Activated naive CD4-positive, alpha-beta T cell treated with anti-CD3 and anti-CD28 coated beads, Interleukin-2, amount 10 ng/mL, durations not matched to agents 7 days and 5 days (primary cell): ENCODE measurements at regions not wholly inside any gene's neighbourhood (a gene's known extent, or its start where the extent isn't known, plus 50 kb on each side); places are given as distances from the start of the nearest gene placed in this dataset.
"Not testable (repeated sequence)": the region's sequence is repeated elsewhere in the genome, so short reads cannot be mapped to it uniquely, and the experiment has no call there.

Experiments used
- CTCF ChIA-PET: fragments of 350-600 bp; sonication (Branson Sonifier 250); formaldehyde crosslinking; loops from one replicate; lab custom pipeline; 2021; ENCODE audit warnings: antibody characterized with exemption; lab: Charles Lee
- DNase-seq: peaks from one replicate; pipeline ENCODE4 v3.0.0-alpha.2; 2020
- H3K27ac Mint-ChIP-seq: one replicate; pipeline ENCODE4 v1.8.0; 2021; ENCODE audit warnings: mild to moderate bottlenecking, moderate library complexity, mixed read lengths
- H3K27me3 Mint-ChIP-seq: one replicate; pipeline ENCODE4 v1.8.0; 2021; ENCODE audit warnings: mild to moderate bottlenecking, mixed read lengths
- H3K36me3 Mint-ChIP-seq: one replicate; pipeline ENCODE4 v1.8.0; 2021; ENCODE audit warnings: mixed read lengths
- H3K4me1 Mint-ChIP-seq: one replicate; pipeline ENCODE4 v1.8.0; 2021; ENCODE audit warnings: mixed read lengths
- H3K4me3 Mint-ChIP-seq: one replicate; pipeline ENCODE4 v1.8.0; 2021; ENCODE audit warnings: mild to moderate bottlenecking, moderate library complexity, mixed read lengths
- H3K9me3 Mint-ChIP-seq: one replicate; pipeline ENCODE4 v1.8.0; 2021; ENCODE audit warnings: mixed read lengths

DNA sequence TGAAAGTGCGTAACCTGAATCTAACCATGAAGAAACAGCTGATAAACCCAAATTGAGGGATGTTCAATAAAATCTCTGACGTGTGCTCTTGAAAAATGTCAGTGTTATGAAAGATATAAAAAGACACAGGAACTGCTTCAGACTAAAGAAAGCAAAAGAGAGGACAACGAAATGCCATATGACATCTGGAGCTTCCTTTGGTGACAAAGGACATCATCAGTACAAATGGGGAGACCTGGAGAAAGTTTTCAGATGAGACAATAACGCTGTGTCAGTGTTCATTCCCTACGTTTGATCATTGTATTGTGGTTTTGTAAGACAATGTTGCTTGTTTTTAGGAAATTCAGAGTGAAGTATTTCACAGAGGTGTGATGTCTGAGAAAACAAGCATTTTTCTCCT, 125.9 kb upstream of the MAP1LC3B2 start:
- H3K4me3 Mint-ChIP-seq: no peak overlapping the region
- H3K27me3 Mint-ChIP-seq: peaks cover 13% of the 10 kb centered on the region
- H3K36me3 Mint-ChIP-seq: no peaks in the 10 kb centered on the region
- CTCF ChIA-PET: no interaction called here
- no peaks in the 10 kb centered on the region for H3K9me3 Mint-ChIP-seq
- no peak overlapping the region for H3K27ac Mint-ChIP-seq
- DNase-seq: no peak
- peaks cover 2% of the 10 kb centered on the region for H3K4me1 Mint-ChIP-seq

- Mint-ChIP-seq H3K9me3 (no peaks in the 10 kb centered on the region), H3K27ac (no peak overlapping the region), H3K4me1 (peaks cover 2% of the 10 kb centered on the region), H3K4me3 (no peak overlapping the region), H3K27me3 (peaks cover 17% of the 10 kb centered on the region), H3K36me3 (no peaks in the 10 kb centered on the region)
- CTCF ChIA-PET: no interaction called here
- DNase-seq: no peak
These were observed 124.8 kb upstream of the MAP1LC3B2 start for GRCh38 chr12:116434155-116435011.

DNA sequence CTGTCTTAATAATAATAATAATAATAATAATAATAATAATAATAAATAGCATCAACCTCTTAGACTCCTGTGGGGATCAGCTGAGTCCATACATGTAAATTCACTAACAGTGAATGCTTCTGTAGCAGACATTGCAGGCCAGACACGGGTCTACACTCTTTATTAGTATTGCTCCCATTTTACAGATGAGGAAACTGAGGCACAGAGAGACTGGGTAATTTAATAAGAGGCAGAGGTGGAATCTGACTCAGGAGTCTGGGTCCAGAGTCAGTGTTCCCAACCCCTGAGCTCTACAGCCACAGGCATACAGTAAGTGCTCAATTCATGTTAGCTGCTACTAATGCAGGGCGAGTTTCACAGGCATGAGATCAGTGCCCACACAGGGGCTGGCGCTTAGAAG, 123.2 kb upstream of the MAP1LC3B2 start:
- DNase-seq: no peak
- CTCF ChIA-PET: no interaction called here
- no peaks in the 10 kb centered on the region for H3K36me3 Mint-ChIP-seq
- H3K9me3 Mint-ChIP-seq: no peaks in the 10 kb centered on the region
- no peak overlapping the region for H3K27ac Mint-ChIP-seq
- H3K27me3 Mint-ChIP-seq: peaks cover 17% of the 10 kb centered on the region
- peaks cover 2% of the 10 kb centered on the region for H3K4me1 Mint-ChIP-seq
- no peak overlapping the region for H3K4me3 Mint-ChIP-seq

DNA sequence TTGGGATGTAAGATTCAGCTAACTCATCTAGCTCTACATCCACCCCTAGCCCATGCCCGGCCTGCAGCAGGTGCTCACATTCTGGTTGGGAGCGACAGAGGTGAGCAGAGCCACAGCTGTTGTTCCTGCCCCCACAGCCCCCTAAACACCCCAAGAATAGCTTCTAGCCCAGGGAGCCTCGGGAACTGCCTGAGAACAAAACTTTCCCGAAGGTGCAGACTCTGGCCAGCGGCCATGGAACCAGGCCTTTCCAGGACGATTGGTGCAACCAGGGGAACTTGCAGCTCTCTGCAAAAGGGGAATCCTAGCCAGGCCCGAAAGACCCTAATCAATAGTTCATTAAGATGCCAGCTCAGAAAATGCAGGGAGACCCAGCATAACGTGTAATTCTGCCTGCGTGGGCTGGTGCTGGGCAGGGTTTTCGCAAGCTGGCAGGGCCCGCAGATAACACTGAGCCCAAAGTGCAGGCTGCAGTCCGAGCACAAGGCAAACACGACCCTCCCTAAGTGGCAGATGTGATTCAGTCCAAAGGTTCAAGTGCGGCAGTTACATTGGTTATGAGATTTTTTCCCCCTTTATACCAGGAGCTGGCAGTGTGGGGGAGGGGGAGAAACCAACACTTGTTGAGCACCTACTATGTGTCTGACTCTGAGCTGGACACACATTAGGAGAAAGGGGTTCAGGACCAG, 122.5 kb upstream of the MAP1LC3B2 start:
- no peak overlapping the region for H3K27ac Mint-ChIP-seq

GRCh38 chr12:116441292-116441691, 117.9 kb upstream of the MAP1LC3B2 start:
- Mint-ChIP-seq H3K9me3 (no peaks in the 10 kb centered on the region), H3K4me3 (no peak overlapping the region), H3K27ac (no peak overlapping the region), H3K27me3 (peaks cover 15% of the 10 kb centered on the region), H3K4me1 (no peaks in the 10 kb centered on the region), H3K36me3 (no peaks in the 10 kb centered on the region)
- no peak for DNase-seq
- CTCF ChIA-PET: no interaction called here

More for the DNA sequence above, 122.5 kb upstream of the MAP1LC3B2 start:
- no peak for DNase-seq
- H3K36me3 Mint-ChIP-seq: no peaks in the 10 kb centered on the region
- H3K4me3 Mint-ChIP-seq: no peak overlapping the region
- peaks cover 2% of the 10 kb centered on the region for H3K4me1 Mint-ChIP-seq
- H3K27me3 Mint-ChIP-seq: peaks cover 17% of the 10 kb centered on the region
- H3K9me3 Mint-ChIP-seq: no peaks in the 10 kb centered on the region
- CTCF ChIA-PET: no interaction called here

DNA sequence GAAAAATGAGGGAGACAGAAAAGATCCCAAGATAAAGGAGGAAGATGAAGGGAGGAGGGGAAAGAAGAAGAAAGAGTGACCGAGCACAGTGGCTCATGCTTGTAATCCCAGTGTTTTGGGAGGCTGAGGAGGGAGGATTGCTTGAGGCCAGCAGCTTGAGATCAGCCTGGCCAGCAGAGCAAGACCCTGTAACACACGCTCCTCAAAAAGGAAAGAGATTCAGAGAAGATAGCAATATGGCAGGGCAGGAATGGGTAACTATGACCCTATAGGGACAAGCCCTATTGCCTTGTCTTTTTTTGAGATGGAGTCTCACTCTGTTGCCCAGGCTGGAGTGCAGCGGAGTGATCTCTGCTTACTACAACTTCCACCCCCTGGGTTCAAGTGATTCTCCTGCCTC, 116.9 kb upstream of the MAP1LC3B2 start:
- H3K4me3 Mint-ChIP-seq: no peak overlapping the region
- peaks cover 17% of the 10 kb centered on the region for H3K27me3 Mint-ChIP-seq
- no peaks in the 10 kb centered on the region for H3K36me3 Mint-ChIP-seq
- DNase-seq: no peak
- H3K9me3 Mint-ChIP-seq: no peaks in the 10 kb centered on the region
- CTCF ChIA-PET: no interaction called here
- no peaks in the 10 kb centered on the region for H3K4me1 Mint-ChIP-seq
- H3K27ac Mint-ChIP-seq: no peak overlapping the region

DNA sequence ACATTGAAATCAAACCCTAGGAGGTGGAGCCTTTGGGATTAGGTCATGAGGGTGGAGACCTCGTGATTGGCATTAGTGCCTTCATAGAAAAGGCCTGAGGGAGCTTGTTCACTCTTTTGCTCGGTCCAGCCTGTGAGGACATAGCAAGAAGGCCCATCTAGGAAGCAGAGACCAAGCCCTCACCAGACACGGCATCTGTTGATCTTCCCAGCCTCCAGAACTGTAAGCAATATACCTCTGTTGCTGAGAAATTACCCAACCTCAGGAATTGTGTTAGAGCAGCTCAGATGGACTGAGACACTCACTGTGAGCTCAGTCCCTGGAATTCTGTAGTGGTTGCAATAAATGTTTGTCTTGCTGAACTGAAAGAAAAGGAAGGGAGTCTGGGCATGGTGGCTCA, 116.2 kb upstream of the MAP1LC3B2 start:
- no peak overlapping the region for H3K27ac Mint-ChIP-seq
- H3K4me1 Mint-ChIP-seq: no peaks in the 10 kb centered on the region
- no peak for DNase-seq
- no peak overlapping the region for H3K4me3 Mint-ChIP-seq
- CTCF ChIA-PET: no interaction called here
- peaks cover 18% of the 10 kb centered on the region for H3K27me3 Mint-ChIP-seq
- no peaks in the 10 kb centered on the region for H3K9me3 Mint-ChIP-seq
- H3K36me3 Mint-ChIP-seq: no peaks in the 10 kb centered on the region

DNA sequence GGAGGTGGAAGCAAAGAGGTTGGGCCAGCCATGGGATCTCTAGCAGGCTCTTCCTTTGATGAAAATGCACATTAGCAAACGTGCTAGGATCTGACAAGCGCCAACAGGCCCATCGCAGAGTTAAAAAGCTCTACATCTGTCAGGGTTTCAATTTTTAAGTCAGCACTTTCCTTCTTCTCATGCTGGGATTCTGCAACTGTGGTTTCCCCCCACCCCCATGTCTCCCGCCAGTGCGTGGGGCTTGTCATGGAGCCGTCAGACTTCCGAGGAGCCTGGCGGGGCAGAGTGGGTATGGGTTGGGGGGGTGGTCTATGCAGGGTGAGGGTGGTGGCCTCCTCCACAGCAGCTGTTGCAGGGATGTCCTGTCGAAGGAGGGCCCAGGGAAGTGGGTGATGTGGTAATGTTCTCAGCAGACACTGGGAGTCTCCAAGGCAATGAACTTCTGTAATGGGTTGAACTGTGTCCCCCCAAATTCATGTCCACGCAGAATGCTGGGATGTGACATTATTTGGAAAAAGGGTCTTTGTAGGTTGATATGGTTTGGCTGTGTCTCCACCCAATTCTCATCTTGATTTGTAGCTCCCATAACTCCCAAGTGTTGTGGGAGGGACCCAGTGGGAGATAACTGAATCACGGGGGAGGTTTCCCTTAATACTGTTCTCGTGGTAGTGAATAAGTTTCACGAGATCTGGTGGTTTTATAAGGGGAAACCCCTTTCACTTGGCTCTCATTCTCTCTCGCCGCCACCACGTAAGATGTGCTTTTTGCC, 115.2 kb upstream of the MAP1LC3B2 start:
- CTCF ChIA-PET: no interaction called here
- Mint-ChIP-seq H3K36me3 (no peaks in the 10 kb centered on the region), H3K4me1 (no peaks in the 10 kb centered on the region), H3K27ac (no peak overlapping the region), H3K9me3 (no peaks in the 10 kb centered on the region), H3K27me3 (peaks cover 14% of the 10 kb centered on the region), H3K4me3 (no peak overlapping the region)
- DNase-seq: no peak

DNA sequence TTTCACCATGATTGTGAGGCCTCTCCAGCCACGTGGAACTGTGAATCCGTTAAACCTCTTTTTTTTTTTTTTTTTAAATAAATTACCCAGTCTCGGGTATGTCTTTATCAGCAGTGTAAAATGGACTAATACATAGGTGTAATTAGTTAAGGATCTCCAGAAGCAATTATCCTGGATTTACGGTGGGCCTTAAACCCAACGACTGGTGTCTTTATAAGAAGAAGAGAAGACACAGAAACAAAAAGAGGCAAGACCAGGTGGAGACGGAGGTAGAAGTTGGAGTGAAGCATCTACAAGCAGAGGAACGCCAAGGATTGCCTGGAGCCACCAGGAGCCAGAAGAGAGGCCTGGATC, 114.6 kb upstream of the MAP1LC3B2 start:
- H3K27ac Mint-ChIP-seq: no peak overlapping the region

DNA sequence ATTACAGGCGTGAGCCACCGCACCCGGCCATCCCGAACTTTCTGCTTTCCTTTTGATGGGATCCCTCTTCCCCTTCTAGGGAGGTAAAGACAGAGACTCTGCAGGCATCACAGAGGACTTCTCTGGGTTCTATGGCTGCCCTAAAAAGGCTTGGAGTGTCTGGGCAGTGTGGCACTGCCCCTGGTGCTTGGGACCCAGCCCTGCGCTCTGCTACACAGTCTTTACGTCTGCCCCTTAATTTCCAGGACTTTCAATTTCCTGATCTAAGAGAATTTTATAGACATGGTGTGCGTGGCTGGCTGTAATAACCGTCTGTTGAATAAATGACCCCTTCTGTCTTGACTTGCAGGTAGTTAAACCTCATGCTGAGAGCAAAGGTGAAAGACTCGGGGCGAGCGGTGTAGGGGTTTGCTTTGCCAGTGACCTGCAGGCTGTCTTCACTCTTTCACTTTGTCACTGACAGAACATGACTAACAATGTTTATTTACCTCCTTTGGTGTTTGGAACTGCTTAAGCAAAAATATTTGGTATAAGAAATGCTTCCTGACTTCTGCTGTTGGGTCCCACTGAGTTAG, 110.9 kb upstream of the MAP1LC3B2 start:
- DNase-seq: no peak
- CTCF ChIA-PET: no interaction called here
- H3K4me1 Mint-ChIP-seq: no peaks in the 10 kb centered on the region
- no peaks in the 10 kb centered on the region for H3K36me3 Mint-ChIP-seq
- no peak overlapping the region for H3K27ac Mint-ChIP-seq
- H3K4me3 Mint-ChIP-seq: no peak overlapping the region
- H3K27me3 Mint-ChIP-seq: peaks cover 10% of the 10 kb centered on the region
- no peaks in the 10 kb centered on the region for H3K9me3 Mint-ChIP-seq

More for the DNA sequence above, 114.6 kb upstream of the MAP1LC3B2 start:
- Mint-ChIP-seq H3K27me3 (peaks cover 14% of the 10 kb centered on the region), H3K36me3 (no peaks in the 10 kb centered on the region), H3K4me3 (no peak overlapping the region), H3K4me1 (no peaks in the 10 kb centered on the region), H3K9me3 (no peaks in the 10 kb centered on the region)
- DNase-seq: no peak
- CTCF ChIA-PET: no interaction called here

- no peak for DNase-seq
- Mint-ChIP-seq H3K27ac (no peak overlapping the region), H3K4me3 (no peak overlapping the region), H3K36me3 (no peaks in the 10 kb centered on the region), H3K27me3 (peaks cover 10% of the 10 kb centered on the region), H3K9me3 (no peaks in the 10 kb centered on the region), H3K4me1 (no peaks in the 10 kb centered on the region)
- CTCF ChIA-PET: no interaction called here
These were observed 108.7 kb upstream of the MAP1LC3B2 start for GRCh38 chr12:116450406-116450910.

GRCh38 chr12:116452975-116453374, 106.2 kb upstream of the MAP1LC3B2 start:
- CTCF ChIA-PET, H3K36me3 Mint-ChIP-seq, H3K4me1 Mint-ChIP-seq, H3K9me3 Mint-ChIP-seq, H3K27ac Mint-ChIP-seq, DNase-seq, H3K4me3 Mint-ChIP-seq: not testable (repeated sequence)
- peaks cover 20% of the 10 kb centered on the region for H3K27me3 Mint-ChIP-seq

DNA sequence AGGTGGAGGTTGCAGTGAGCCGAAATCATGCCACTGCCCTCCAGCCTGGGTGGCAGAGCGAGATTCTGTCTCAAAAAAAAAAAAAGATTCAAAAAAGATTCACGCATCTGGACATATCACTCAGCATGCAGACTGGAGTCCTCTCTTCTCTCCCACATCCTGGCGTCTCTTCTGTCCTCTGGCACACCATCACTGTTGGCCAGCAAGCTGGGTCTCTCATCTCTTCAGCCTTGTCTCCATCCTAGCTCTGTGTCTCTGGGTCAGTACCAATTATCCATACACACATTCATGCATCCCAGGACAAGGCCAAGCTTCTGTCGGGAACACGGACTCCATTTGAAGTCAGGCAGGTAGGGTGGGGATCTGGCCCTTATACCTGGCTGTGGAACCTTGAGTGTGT, 105.5 kb upstream of the MAP1LC3B2 start:
- H3K27me3 Mint-ChIP-seq: peaks cover 20% of the 10 kb centered on the region
- no peak overlapping the region for H3K27ac Mint-ChIP-seq
- no peak overlapping the region for H3K4me3 Mint-ChIP-seq
- DNase-seq: no peak
- no peaks in the 10 kb centered on the region for H3K9me3 Mint-ChIP-seq
- no peaks in the 10 kb centered on the region for H3K4me1 Mint-ChIP-seq
- CTCF ChIA-PET: no interaction called here
- no peaks in the 10 kb centered on the region for H3K36me3 Mint-ChIP-seq

DNA sequence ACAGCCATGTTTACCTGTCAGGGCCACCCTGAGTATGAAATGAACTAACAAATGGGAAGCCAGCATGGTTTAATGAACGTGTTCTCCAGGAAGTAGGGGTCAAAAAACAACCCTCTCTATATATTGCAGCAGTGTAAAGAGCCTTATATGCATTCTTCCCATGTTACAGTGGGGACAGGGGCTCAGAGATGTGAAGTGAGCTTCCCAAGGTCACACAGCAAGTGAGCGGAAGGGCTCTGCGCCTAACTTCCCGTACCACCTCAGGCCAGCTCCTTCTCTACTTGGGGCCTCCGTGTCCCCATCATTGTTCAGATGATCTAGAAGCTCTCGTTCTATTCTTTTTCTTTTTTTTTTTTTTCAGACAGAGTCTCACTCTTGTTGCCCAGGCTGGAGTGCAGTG, 105.1 kb upstream of the MAP1LC3B2 start:
- DNase-seq: no peak
- CTCF ChIA-PET: no interaction called here
- Mint-ChIP-seq H3K36me3 (no peaks in the 10 kb centered on the region), H3K4me3 (no peak overlapping the region), H3K4me1 (no peaks in the 10 kb centered on the region), H3K27me3 (peaks cover 20% of the 10 kb centered on the region), H3K27ac (no peak overlapping the region), H3K9me3 (no peaks in the 10 kb centered on the region)
